HFF-Myc (cell line): ENCODE measurements at regions not wholly inside any gene's neighbourhood (a gene's known extent, or its start where the extent isn't known, plus 50 kb on each side); places are given as distances from the start of the nearest gene placed in this dataset.
"Not testable (repeated sequence)": the region's sequence is repeated elsewhere in the genome, so short reads cannot be mapped to it uniquely, and the experiment has no call there.

ENCODE experiments used
- DNase-seq: peaks from one replicate; pipeline ENCODE4 v3.0.0-alpha.2; 2011; ENCODE audit warnings: low read depth; ENCODE audit errors: extremely low read depth
- H3K4me3 ChIP-seq: replicated peaks from 2 replicates; pipeline ENCODE4 v1.5.1; 2011; ENCODE audit warnings: low read depth, mild to moderate bottlenecking, control low read depth, low read length
- TF ChIP-seq, protein P1 (sequence below): IDR thresholded peaks from 2 replicates; pipeline ENCODE4 v1.5.1; 2012; ENCODE audit warnings: mild to moderate bottlenecking, low read depth, low read length, control low read depth; ENCODE audit errors: missing control alignments

DNA sequence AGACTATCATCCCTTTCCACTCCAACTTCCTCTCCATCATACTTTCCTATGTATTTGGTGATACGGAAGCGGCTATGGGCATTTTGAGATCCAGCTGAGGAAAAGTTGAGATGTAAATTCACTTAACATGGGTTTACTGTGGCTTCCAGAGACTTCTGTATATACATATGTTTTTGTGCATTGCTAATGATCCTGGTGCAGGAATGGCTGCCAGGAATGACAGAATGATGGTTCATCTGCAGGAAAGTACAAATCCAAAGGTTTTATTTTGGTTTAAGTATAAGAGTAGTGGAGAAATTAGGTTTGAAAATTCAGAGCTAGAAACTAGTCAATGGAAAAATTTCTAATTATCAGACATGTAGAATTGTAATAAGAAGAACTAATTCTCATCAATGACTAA is 95.0 kb upstream of the PAM start:
- TF ChIP-seq, protein P1, sequence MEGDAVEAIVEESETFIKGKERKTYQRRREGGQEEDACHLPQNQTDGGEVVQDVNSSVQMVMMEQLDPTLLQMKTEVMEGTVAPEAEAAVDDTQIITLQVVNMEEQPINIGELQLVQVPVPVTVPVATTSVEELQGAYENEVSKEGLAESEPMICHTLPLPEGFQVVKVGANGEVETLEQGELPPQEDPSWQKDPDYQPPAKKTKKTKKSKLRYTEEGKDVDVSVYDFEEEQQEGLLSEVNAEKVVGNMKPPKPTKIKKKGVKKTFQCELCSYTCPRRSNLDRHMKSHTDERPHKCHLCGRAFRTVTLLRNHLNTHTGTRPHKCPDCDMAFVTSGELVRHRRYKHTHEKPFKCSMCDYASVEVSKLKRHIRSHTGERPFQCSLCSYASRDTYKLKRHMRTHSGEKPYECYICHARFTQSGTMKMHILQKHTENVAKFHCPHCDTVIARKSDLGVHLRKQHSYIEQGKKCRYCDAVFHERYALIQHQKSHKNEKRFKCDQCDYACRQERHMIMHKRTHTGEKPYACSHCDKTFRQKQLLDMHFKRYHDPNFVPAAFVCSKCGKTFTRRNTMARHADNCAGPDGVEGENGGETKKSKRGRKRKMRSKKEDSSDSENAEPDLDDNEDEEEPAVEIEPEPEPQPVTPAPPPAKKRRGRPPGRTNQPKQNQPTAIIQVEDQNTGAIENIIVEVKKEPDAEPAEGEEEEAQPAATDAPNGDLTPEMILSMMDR, result no peak
- H3K4me3 ChIP-seq, result no peak overlapping the region
- DNase-seq, result no peak

DNA sequence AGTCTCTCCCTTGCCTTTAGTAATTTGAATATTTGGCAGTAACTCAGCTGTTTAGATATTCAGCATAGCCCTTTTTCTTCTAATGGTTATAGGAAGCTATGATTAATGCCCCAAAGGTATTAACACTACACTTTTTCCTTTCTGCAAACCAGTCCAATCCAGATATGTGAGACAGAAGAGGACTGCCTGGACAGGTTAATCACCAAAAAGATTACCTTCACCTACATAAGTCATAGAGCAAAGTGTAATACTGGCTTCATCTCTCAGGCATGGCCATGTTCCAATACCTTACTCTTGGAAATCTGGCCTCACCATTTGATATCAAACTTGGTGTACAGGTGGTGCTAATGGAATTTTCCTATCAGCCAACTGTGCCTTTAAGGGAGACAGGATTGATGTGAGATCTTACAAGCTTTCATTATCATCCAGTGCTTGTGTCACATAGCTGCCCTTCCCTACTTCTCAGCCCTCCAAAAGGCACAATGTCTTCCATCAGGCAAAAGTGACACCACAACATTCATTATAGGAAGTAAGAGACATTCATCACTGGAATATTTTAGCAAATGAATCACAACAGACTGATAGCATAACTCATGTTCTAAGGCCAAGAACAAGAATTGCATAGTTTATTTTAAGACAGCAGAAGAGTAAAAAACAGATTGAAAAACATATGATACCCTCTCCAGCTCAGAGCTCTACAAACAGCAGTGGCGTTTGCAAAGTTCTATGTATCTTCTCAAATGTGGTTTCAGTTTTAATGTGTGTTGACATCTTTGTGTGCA is 91.2 kb upstream of the PAM start:
- TF ChIP-seq, protein P1, result no peak
- H3K4me3 ChIP-seq, result no peak overlapping the region
- DNase-seq, result no peak

DNA sequence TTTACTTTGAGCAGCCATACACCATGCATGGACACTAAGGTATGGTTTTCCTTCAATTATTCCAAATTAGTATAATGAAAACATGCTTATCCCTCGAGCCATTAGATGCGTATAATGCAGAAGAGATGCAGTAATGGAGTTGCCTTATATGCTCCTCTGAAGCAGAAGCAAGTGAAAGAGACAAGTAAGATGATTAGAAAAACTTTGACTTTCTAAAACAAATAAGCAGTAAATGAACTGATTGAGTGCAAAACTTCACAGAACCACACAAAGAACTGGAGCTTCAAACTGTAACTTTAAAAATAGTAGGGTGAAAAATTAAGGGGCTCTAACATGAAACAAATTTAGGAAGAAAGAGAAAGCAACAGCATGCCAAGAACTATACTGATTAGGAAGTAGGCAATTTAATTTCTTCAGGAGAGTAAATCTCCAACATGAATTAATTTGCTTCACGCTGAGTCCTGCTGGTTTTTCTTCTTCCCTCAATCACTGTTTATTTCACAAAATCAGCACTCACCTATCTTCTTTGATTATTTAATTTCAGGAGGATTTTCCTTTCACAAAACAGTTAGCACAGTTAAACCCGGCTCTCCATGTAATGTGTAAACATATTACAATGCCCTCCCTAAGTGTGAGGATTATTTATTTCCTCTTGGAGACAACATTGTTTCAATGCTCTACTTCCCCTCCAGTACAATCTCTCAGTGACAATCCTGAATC is 90.3 kb upstream of the PAM start:
- no peak overlapping the region for H3K4me3 ChIP-seq
- TF ChIP-seq, protein P1, result no peak
- DNase-seq, result no peak

DNA sequence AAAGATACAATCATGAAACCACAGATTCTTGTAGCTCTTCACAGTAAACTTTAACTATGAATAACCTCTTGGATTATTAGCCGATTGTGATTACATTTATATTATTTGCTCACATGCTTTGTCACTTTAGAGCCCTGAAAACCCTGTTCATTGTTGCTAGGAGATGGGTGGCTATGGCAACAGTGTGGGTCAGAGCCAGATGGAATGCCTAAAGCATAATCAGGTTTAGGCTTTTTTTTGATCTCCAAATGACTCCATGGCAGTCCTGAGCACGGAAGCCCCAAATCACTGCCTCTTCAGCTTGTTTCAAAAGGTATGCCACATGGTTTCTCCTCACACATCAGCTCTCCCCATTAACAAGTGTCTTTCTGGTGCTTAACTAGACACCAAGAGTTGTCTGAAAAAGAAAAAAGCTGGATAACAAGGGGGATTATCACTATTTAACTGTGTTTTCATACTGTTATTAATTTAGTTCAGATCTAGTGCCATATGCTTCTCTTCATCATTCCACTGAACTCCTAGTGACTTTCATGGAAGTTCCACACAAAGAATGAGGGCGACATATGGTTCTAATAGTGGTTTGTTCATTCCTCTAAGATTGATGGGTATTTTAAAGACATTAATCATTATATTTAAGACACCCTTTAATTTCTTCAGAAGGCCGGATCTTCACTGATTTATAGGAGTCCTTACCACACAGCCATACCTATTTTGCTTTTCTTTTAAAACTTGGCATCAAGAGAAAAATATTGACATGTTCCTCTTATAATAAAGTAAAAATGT is 88.8 kb upstream of the PAM start:
- TF ChIP-seq, protein P1, result no peak
- no peak overlapping the region for H3K4me3 ChIP-seq
- DNase-seq, result peak; percentile 73

DNA sequence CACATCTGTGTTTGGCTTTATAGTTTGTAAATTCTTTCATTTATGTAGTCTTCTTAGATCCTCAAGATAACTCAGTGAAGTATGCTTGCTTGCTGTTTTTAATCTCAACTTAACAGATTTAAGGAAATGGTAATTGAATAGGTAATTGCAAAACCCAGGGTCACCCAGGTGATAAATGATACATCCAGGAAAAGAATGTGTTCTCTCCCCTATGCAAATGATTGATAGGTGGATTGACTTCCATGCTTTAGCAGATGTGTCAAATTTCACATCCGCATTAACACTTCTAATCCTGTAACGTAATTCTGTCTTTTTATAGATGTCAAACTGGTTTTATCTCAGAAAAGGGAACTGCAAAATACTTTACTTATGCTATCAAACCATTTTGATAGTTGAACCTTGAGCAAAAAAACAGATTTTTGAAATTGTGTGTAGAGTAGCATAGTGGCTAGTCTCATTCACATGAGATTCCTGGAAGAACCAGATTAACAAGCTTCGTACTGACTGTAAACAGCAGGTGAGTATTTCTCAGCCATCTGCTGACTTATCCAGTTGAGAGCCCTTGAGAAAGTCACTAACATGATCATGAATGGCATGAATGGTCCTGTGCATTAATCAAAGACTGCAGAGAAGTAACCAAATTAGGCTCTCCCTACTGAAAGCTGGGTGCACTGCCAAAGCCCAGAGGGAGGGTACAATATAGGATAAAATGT is 86.7 kb upstream of the PAM start:
- TF ChIP-seq, protein P1, result no peak
- DNase-seq, result no peak
- no peak overlapping the region for H3K4me3 ChIP-seq

DNA sequence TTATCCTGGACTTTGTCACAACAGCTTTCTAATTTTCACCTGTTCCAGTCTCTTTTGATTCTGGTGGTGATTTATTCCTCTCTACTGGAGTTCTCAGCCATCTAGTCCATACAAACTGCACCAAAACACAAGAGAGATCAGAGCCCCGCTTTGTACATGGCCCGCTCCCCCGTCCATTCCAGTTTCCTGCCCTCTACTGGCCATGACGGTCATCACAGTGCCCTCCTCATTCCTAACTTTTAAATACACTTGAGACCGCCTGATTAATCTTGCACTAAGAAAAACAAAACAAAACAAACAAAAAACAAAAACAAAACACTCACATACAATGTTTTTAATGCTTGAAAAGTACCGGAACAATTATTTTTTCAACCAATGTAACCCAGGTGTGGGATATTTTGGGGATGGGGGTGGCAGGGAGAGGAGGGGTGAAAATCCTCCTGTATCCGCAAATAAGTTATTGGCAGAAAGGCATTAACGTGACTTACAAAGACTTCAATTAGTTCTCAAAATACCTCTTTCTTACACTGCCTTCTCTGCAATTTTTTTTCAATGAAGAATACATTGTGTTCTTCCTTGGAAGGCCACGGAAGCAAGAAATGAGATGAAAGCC is 84.8 kb upstream of the PAM start:
- no peak for DNase-seq
- TF ChIP-seq, protein P1, result peak; percentile 63
- H3K4me3 ChIP-seq, result no peak overlapping the region

DNA sequence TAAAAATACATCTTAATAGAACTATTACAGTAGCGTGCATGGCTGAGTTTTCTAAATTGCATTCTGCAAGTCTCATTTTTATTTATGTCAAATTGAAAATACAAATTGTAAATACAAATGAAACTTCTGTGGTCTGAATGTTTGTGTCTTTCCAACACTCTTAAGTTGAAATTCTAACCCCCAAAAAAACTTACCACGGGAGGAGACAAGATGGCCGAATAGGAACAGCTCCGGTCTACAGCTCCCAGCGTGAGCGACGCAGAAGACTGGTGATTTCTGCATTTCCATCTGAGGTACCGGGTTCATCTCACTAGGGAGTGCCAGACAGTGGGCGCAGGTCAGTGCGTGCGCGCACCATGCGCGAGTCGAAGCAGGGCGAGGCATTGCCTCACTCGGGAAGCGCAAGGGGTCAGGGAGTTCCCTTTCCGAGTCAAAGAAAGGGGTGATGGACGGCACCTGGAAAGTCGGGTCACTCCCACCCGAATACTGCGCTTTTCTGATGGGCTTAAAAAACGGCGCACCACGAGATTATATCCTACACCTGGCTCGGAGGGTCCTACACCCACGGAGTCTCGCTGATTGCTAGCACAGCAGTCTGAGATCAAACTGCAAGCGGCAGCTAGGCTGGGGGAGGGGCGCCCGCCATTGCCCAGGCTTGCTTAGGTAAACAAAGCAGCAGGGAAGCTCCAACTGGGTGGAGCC is 83.9 kb upstream of the PAM start:
- DNase-seq, H3K4me3 ChIP-seq: not testable (repeated sequence)
